H1 (cell line): ENCODE measurements at regions not wholly inside any gene's neighbourhood (a gene's known extent, or its start where the extent isn't known, plus 50 kb on each side); places are given as distances from the start of the nearest gene placed in this dataset.

Source experiments
- JUND ChIP-seq: IDR thresholded peaks from 2 replicates; pipeline ENCODE4 v1.6.1; 2011; ENCODE audit warnings: mild to moderate bottlenecking, improper control_type of control experiment, low read length
- POLR2AphosphoS5 ChIP-seq: IDR thresholded peaks from 2 replicates; pipeline ENCODE4 v1.6.1; 2011; ENCODE audit warnings: low read depth, low read length
- RNF2 ChIP-seq: fragments of 200-900, 300-1000 bp; sonication (generic); IDR thresholded peaks from 2 replicates; pipeline ENCODE4 v1.7.1; 2016; ENCODE audit warnings: borderline replicate concordance, low read depth, mild to moderate bottlenecking, antibody characterized with exemption, low read length; ENCODE audit not compliant: poor library complexity, severe bottlenecking; ENCODE audit errors: missing control alignments
- SIN3A ChIP-seq, 2 experiments: IDR thresholded peaks in 1 of 2; conservative IDR thresholded peaks in 1 of 2; 2 replicates each; pipeline ENCODE4 v1.6.1; 2011 to 2012; ENCODE audit warnings: low read length in 2 of 2, improper control_type of control experiment in 1 of 2, low read depth in 1 of 2, mild to moderate bottlenecking in 1 of 2
- SP2 ChIP-seq: IDR thresholded peaks from 2 replicates; pipeline ENCODE4 v1.6.1; 2012; ENCODE audit warnings: mild to moderate bottlenecking, low read length, inconsistent platforms
- TAF1 ChIP-seq: IDR thresholded peaks from 2 replicates; pipeline ENCODE4 v1.6.1; 2011; ENCODE audit warnings: mild to moderate bottlenecking, low read depth, low read length
- TAF7 ChIP-seq: optimal IDR thresholded peaks from 2 replicates; pipeline ENCODE3; 2011; ENCODE audit warnings: low read depth, mild to moderate bottlenecking, inconsistent platforms, low read length, moderate library complexity, borderline replicate concordance
- TBP ChIP-seq: IDR thresholded peaks from 2 replicates; pipeline ENCODE4 v1.6.1; 2011; ENCODE audit warnings: low read depth, low read length, improper control_type of control experiment
- TF ChIP-seq, protein P1 (sequence below): IDR thresholded peaks from 2 replicates; pipeline ENCODE4 v1.6.1; 2011; ENCODE audit warnings: low read length, improper control_type of control experiment

DNA sequence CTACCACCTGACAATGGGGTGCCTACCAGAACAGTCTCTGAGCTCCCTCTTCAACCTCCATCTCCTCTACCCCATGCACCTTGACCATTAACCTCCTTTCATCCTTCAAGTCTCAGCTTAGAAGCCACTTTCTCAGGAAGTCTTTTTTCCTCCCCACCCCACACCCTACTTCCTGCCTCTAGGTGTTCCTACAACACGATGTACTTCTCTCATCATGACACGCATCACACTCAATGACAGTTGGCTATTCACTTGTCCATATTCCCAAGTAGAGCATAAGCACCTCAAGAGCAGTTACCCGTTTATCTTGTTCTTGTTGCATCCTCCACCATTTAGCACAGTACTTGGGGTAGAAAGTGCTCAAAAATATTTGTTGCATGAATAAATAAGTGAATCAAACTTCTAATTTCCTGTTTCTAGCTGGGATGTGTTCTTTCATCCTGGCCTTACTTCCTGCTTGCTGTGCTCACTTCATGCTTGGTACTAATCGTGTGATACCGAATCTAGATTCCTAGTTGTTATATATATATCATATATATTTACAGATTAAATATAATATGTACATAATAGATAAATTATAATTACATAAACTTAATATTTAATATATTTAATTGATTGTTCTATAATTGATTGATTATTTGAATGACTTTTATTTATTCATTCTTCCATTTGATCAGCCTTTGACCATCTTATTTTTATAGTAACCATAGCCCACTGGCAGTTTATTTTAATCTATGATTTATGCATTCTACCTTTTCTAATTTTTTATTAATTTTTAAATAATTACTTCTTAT is 177.5 kb upstream of the TMEM45B start (continued):
- TF ChIP-seq, protein P1, sequence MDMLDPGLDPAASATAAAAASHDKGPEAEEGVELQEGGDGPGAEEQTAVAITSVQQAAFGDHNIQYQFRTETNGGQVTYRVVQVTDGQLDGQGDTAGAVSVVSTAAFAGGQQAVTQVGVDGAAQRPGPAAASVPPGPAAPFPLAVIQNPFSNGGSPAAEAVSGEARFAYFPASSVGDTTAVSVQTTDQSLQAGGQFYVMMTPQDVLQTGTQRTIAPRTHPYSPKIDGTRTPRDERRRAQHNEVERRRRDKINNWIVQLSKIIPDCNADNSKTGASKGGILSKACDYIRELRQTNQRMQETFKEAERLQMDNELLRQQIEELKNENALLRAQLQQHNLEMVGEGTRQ = no peak
- no peak for TF ChIP-seq SP2
- TF ChIP-seq JUND = no peak
- TF ChIP-seq SIN3A (conservative IDR thresholded peaks at IDR 0.05 in 1 of 2, IDR thresholded peaks at IDR 0.05 in 1 of 2; ENCODE audit: low read depth in 1 of 2, low read length in 2 of 2) = no peak
- TF ChIP-seq POLR2AphosphoS5 = no peak
- TF ChIP-seq RNF2 = no peak
- TF ChIP-seq TAF1 = no peak
- TF ChIP-seq TAF7 = no peak
- no peak for TF ChIP-seq TBP
